Neural cell (in vitro differentiated cells): ENCODE measurements at regions not wholly inside any gene's neighbourhood (a gene's known extent, or its start where the extent isn't known, plus 50 kb on each side); places are given as distances from the start of the nearest gene placed in this dataset.
A peak's percentile ranks its signal among the peaks of the same experiment; 100 is the strongest.

Experiments
- H2AFZ ChIP-seq: fragments of 200-600, 300-800 bp; sonication (generic), shearing (Covaris generic); 2 replicates; pipeline ENCODE4 v1.6.0; 2014; ENCODE audit warnings: low read depth, mild to moderate bottlenecking, antibody characterized with exemption, low read length, moderate library complexity
- H3F3A ChIP-seq: fragments of 200-600 bp; shearing (Covaris generic); 2 replicates; pipeline ENCODE4 v1.6.1; 2016; ENCODE audit warnings: mild to moderate bottlenecking, moderate library complexity, mixed read lengths, antibody characterized with exemption, low read length; ENCODE audit not compliant: insufficient read depth, poor library complexity, severe bottlenecking
- H3K27ac ChIP-seq: fragments of 200-600, 300-800 bp; sonication (generic), shearing (Covaris generic); 2 replicates; pipeline ENCODE4 v1.5.1; 2014; ENCODE audit warnings: mild to moderate bottlenecking, low read length, moderate library complexity
- H3K27me3 ChIP-seq: fragments of 300-800, 200-600 bp; sonication (generic), shearing (Covaris generic); 2 replicates; pipeline ENCODE4 v1.6.0; 2014; ENCODE audit warnings: mild to moderate bottlenecking, low read depth, low read length, moderate library complexity; ENCODE audit not compliant: insufficient read depth
- H3K36me3 ChIP-seq: fragments of 300-800, 200-600 bp; sonication (generic), shearing (Covaris generic); 2 replicates; pipeline ENCODE4 v1.5.1; 2014; ENCODE audit warnings: mild to moderate bottlenecking, antibody characterized with exemption, low read length, moderate library complexity; ENCODE audit not compliant: insufficient read depth
- H3K4me2 ChIP-seq: fragments of 300-800, 200-600 bp; sonication (generic), shearing (Covaris generic); 2 replicates; pipeline ENCODE4 v1.6.0; 2014; ENCODE audit warnings: mild to moderate bottlenecking, low read length
- H3K4me3 ChIP-seq: fragments of 300-800, 200-600 bp; sonication (generic), shearing (Covaris generic); 2 replicates; pipeline ENCODE4 v1.5.1; 2014; ENCODE audit warnings: mild to moderate bottlenecking, low read length, moderate library complexity
- H3K79me2 ChIP-seq: fragments of 200-600 bp; shearing (Covaris generic); replicated peaks from 2 replicates; pipeline ENCODE4 v1.6.0; 2014; ENCODE audit warnings: mild to moderate bottlenecking, low read length, moderate library complexity; ENCODE audit not compliant: insufficient read depth
- H3K9ac ChIP-seq: fragments of 300-800, 200-600 bp; sonication (generic), shearing (Covaris generic); 2 replicates; pipeline ENCODE4 v1.6.1; 2016; ENCODE audit warnings: mild to moderate bottlenecking, low read length, mixed read lengths
- H3K9me2 ChIP-seq: fragments of 200-600 bp; shearing (Covaris generic); 2 replicates; pipeline ENCODE4 v1.6.1; 2016; ENCODE audit warnings: mild to moderate bottlenecking, low read length, mixed read lengths; ENCODE audit not compliant: insufficient read depth
- H3K9me3 ChIP-seq: fragments of 200-600, 300-800 bp; sonication (generic), shearing (Covaris generic); 2 replicates; pipeline ENCODE4 v1.6.1; 2016; ENCODE audit warnings: mild to moderate bottlenecking, mixed run types, low read length, moderate library complexity, mixed read lengths
- H4K20me1 ChIP-seq: fragments of 200-600 bp; shearing (Covaris generic); 2 replicates; pipeline ENCODE4 v1.6.1; 2016; ENCODE audit warnings: mild to moderate bottlenecking, mixed run types; ENCODE audit not compliant: insufficient read depth
- CTCF ChIP-seq: fragments of 450-650 bp; IDR thresholded peaks from 2 replicates; pipeline ENCODE4 v1.5.1; 2014; ENCODE audit warnings: antibody characterized with exemption, mild to moderate bottlenecking, moderate library complexity; ENCODE audit not compliant: poor library complexity, severe bottlenecking
- EP300 ChIP-seq: fragments of 450-650 bp; conservative IDR thresholded peaks from 2 replicates; pipeline ENCODE4 v1.6.1; 2014; ENCODE audit warnings: antibody characterized with exemption, mild to moderate bottlenecking, moderate library complexity; ENCODE audit not compliant: poor library complexity, severe bottlenecking
- EZH2 ChIP-seq: fragments of 200-600, 300-800 bp; shearing (Covaris generic), sonication (generic); IDR thresholded peaks from 2 replicates; pipeline ENCODE4 v1.6.1; 2014; ENCODE audit warnings: antibody characterized with exemption, low read length, borderline replicate concordance, mild to moderate bottlenecking; ENCODE audit not compliant: insufficient read depth, poor library complexity, severe bottlenecking
- MXI1 ChIP-seq: fragments of 450-650 bp; conservative IDR thresholded peaks from 2 replicates; pipeline ENCODE4 v1.6.1; 2014; ENCODE audit warnings: antibody characterized with exemption, mild to moderate bottlenecking; ENCODE audit not compliant: poor library complexity, severe bottlenecking
- POLR2AphosphoS5 ChIP-seq: IDR thresholded peaks from 2 replicates; pipeline ENCODE4 v1.6.1; 2012
- RAD21 ChIP-seq: fragments of 450-650 bp; conservative IDR thresholded peaks from 2 replicates; pipeline ENCODE4 v1.6.1; 2014; ENCODE audit warnings: antibody characterized with exemption, mild to moderate bottlenecking, moderate library complexity
- REST ChIP-seq: IDR thresholded peaks from 2 replicates; pipeline ENCODE4 v1.6.1; 2012; ENCODE audit warnings: borderline replicate concordance
- SMC3 ChIP-seq: fragments of 450-650 bp; conservative IDR thresholded peaks from 2 replicates; pipeline ENCODE4 v1.6.1; 2014; ENCODE audit warnings: antibody characterized with exemption, mild to moderate bottlenecking, moderate library complexity; ENCODE audit not compliant: poor library complexity
- TAF1 ChIP-seq: IDR thresholded peaks from 2 replicates; pipeline ENCODE4 v1.6.1; 2012; ENCODE audit warnings: low read depth

- Histone ChIP-seq H3K9me2 (no peaks in the 10 kb centered on the region), H3K27ac (peak overlapping the region; percentile 22), H3K4me3 (no peak overlapping the region), H3K4me2 (no peak overlapping the region), H3F3A (no peaks in the 10 kb centered on the region), H3K9me3 (no peaks in the 10 kb centered on the region), H4K20me1 (no peaks in the 10 kb centered on the region), H3K79me2 (no peaks in the 10 kb centered on the region), H3K27me3 (no peaks in the 10 kb centered on the region), H3K9ac (no peak overlapping the region), H2AFZ (no peak overlapping the region), H3K36me3 (no peaks in the 10 kb centered on the region)
- TF ChIP-seq RAD21 = no peak
- TF ChIP-seq CTCF = no peak
- TF ChIP-seq MXI1 = no peak
- TF ChIP-seq EZH2 = no peak
- TF ChIP-seq SMC3 = no peak
- TF ChIP-seq REST = peak; percentile 48
- TF ChIP-seq EP300 = peak; percentile 50
- TF ChIP-seq POLR2AphosphoS5 = peak; percentile 46
- no peak for TF ChIP-seq TAF1
Measured at GRCh38 chr18:25853691-25854433, 236.6 kb downstream of the SS18 start.

DNA sequence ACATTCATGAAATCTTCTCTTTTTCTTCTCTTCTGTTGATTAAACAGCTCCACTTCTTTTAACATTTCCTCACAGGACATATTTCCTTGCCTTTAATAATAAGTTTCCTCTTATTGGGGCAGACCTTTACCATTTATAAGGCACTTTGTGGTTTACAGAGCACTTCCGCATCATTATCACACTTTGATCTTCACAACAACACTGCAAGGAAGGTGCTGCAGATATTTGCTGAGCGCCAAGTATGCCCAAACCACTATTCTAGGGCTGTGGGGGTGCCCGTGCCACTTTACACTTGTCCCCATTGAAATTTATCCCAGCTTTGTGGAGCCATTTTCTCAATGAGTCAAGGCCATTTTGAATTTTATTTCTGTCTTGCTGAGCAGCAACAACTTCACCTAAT is 246.6 kb downstream of the SS18 start:
- Histone ChIP-seq H3K27ac (no peak overlapping the region), H3K4me2 (no peak overlapping the region), H3K9ac (no peak overlapping the region), H3K9me3 (no peaks in the 10 kb centered on the region), H4K20me1 (no peaks in the 10 kb centered on the region), H3K36me3 (no peaks in the 10 kb centered on the region), H3K27me3 (no peaks in the 10 kb centered on the region), H3K9me2 (no peaks in the 10 kb centered on the region), H2AFZ (no peak overlapping the region), H3F3A (no peaks in the 10 kb centered on the region), H3K79me2 (no peaks in the 10 kb centered on the region), H3K4me3 (no peak overlapping the region)
- TF ChIP-seq SMC3 = no peak
- no peak for TF ChIP-seq EP300
- no peak for TF ChIP-seq REST
- no peak for TF ChIP-seq CTCF
- TF ChIP-seq EZH2 = no peak
- TF ChIP-seq POLR2AphosphoS5 = no peak
- TF ChIP-seq TAF1 = no peak
- TF ChIP-seq MXI1 = no peak
